ENCODE measurements at regions not wholly inside any gene's neighbourhood (a gene's known extent, or its start where the extent isn't known, plus 50 kb on each side); places are given as distances from the start of the nearest gene placed in this dataset.

GRCh38 chr4:137307806-137308205 is 224.5 kb downstream of the PCDH18 start:
- TF ChIP-seq, protein P1, sequence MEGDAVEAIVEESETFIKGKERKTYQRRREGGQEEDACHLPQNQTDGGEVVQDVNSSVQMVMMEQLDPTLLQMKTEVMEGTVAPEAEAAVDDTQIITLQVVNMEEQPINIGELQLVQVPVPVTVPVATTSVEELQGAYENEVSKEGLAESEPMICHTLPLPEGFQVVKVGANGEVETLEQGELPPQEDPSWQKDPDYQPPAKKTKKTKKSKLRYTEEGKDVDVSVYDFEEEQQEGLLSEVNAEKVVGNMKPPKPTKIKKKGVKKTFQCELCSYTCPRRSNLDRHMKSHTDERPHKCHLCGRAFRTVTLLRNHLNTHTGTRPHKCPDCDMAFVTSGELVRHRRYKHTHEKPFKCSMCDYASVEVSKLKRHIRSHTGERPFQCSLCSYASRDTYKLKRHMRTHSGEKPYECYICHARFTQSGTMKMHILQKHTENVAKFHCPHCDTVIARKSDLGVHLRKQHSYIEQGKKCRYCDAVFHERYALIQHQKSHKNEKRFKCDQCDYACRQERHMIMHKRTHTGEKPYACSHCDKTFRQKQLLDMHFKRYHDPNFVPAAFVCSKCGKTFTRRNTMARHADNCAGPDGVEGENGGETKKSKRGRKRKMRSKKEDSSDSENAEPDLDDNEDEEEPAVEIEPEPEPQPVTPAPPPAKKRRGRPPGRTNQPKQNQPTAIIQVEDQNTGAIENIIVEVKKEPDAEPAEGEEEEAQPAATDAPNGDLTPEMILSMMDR (IDR thresholded peaks at IDR 0.05; ENCODE audit: low read length), result no peak
- no peak for TF ChIP-seq EZH2 (IDR thresholded peaks at IDR 0.05; ENCODE audit: borderline replicate concordance, low read length)

Measured in OCI-LY1 (cell line).